HG02623 (cell line): ENCODE measurements at regions not wholly inside any gene's neighbourhood (a gene's known extent, or its start where the extent isn't known, plus 50 kb on each side); places are given as distances from the start of the nearest gene placed in this dataset.

Source experiments
- ATAC-seq: cut with Tn5 transposase; IDR thresholded peaks from one replicate; pipeline ENCODE4 v1.9.1; 2021; ENCODE audit warnings: moderate library complexity; ENCODE audit not compliant: unreplicated experiment

DNA sequence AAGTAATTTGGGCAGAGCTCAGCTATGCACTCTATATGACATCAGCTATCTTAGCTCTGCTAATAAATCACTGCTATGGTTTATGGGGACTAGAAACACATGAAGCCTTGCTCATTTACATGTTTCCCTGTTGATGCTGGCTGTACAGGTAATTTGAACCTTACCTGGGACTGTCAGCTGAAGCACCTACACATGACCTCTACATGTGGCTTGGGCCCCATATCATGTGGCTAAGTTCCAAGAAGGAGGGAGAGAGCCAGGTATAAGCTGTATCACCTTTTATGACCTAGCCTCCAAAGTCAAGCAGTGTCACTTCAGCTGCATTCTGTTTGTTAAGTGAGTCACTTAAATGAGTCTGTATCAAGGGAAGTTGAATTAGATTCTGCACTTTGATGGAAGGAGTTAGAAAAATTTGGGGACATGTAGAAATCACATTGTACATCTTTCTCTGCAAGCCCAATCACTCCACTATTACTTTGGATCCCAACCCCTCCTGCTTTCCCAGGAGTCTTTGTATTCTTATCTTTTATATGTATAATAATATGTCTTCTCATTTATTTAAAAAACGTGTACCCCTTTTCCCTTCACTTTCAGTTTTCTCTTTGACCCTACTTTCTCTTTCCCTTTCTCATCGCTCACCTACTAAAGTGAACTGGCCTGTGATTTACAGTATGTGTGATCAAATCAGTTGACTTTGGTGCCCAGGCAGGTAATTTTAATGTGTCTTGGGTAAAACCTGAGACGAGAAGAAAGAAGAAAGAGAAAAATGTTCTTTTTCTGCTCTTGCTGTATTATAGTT is 53.4 kb upstream of the PRKACB start:
- peak; percentile 71 for ATAC-seq

- ATAC-seq, result no peak
These were observed 54.2 kb upstream of the PRKACB start for GRCh38 chr1:84089867-84090266.

- no peak for ATAC-seq
These were observed 54.6 kb upstream of the PRKACB start for GRCh38 chr1:84089465-84089864.

GRCh38 chr1:84086616-84087015 is 57.5 kb upstream of the PRKACB start:
- ATAC-seq, result no peak

- ATAC-seq, result no peak
These were observed 57.9 kb upstream of the PRKACB start for GRCh38 chr1:84086189-84086588.

GRCh38 chr1:84083307-84083706 is 60.8 kb upstream of the PRKACB start:
- ATAC-seq, result no peak

- no peak for ATAC-seq
These were observed 65.2 kb upstream of the PRKACB start for GRCh38 chr1:84078842-84079202.

DNA sequence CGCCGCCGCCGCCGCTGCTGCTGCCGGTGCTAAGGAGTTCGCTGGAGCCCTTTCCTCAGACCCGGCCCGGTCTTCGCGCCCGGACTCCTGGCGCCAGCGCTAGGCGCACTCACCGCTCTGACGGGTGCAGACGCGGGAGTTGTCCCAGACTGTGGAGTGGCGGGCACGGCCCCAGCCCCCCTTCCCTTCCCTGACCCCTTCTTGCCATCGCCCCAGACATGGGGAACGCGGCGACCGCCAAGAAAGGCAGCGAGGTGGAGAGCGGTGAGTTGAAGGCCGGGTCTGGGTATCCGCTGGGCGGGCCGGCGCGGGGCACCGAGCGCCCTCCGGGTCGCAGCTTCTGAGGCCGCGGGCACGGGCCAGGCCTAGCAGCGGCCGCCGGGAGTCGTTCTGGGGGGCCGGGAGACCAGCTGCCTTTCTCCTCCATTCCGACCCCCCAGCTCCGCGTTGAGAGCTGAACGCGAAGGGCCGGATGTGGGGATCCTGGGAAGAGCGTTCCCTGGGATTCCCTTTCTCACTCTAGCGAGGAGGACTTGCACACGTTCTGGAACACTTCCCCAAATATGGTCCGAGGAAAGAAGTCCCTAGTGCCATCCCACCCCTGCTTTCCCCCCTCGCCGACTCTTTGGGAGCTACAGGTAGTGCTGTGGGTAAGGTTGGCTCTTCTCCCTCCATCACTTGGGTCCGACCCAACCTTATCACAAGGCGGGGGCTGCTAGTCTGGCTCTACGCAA is 65.8 kb upstream of the PRKACB start:
- ATAC-seq, result peak; percentile 34

DNA sequence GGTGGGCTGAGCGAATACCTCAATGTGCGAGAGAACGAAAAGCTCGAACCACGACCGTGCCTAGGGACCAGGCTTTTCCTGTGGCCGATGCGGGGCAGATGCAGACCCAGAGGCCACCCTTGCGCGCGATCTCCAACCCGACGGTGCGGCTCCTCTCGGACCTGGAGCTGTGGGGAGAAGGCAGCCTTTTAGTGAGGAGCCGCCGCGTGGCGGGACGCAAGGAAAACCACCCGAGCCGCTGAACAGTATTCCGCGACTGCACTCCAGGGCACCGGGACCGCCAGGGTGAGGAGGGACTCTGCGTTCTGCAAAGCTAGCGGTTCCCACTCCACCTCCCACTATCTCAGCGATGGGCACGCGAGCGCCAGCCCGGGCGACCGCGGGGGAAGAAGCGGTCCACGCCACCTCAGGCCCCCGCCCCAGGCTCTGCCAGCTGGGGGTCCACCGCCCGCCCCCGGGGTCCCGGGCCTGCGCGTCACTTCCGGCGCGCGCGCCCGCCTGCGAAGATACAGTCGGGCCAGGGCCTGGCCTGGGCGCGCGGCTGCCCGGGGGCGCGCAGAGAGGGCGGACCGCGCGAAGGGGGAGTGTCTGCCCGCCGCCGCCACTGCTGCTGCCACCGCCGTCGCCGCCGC is 66.5 kb upstream of the PRKACB start:
- ATAC-seq, result peak; percentile 93

DNA sequence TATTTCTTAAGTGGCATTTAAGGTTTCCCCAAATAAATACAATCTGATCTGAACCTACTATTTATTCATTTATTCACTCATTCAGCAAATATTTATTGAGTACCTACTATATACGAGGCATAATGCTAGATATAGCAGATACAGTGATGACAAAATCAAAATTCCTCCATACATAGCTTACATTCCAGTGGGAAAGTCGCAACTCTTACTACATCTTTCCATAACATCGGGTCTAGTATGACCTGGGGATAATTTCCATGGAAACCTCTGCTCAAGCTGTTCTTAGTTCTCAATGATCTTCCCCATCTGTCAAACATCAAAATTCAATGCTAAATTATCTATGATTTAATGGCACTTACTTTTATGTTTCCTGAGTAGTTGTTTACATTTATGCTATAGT is 70.8 kb upstream of the PRKACB start:
- ATAC-seq, result no peak

DNA sequence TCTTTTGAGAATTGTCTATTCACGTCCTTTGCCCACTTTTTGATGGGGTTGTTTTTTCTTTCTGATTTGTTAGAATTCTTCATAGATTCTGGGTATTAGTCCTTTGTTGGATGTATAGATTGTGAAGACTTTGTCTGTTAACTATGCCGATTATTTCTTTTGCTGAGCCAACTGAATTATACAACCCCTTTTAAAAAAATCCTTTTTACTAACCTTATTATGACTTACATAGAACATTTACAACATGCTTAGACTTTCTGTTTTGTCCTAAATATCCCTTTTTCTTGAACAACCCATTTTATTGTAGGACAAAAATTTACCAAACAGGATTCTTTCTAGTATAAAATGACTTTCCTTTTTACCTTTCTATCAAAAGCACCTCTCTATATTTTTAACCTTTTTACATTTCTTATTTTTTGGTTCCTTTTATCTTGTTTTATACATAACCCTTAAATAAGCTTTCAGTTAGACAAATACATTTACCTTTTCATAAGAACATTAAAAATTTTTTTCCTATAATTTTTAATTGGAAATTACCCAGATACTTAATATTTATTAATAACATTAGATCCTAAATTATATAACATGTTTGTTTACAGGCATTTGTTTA is 70.4 kb upstream of the TTLL7 start:
- ATAC-seq, result no peak

DNA sequence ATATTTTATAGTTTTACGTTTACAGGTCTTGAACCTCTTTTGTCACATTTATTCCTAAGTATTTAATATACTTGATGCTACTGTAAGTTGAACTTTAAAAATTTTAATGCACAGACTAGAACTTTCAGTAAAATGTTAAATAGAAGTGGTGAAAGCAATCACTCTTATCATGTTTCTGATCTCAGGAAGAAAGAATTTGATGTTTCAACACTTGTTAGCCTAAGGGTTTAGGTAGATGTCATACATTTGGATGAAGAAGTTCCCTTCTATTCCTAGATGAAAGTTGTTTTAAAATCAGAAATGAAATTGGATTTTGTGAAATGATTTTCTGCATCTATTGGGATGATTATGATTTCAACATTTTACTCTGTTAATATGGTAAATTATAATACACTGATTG is 63.6 kb upstream of the TTLL7 start:
- no peak for ATAC-seq

GRCh38 chr1:84061336-84061735 is 62.4 kb upstream of the TTLL7 start:
- no peak for ATAC-seq

DNA sequence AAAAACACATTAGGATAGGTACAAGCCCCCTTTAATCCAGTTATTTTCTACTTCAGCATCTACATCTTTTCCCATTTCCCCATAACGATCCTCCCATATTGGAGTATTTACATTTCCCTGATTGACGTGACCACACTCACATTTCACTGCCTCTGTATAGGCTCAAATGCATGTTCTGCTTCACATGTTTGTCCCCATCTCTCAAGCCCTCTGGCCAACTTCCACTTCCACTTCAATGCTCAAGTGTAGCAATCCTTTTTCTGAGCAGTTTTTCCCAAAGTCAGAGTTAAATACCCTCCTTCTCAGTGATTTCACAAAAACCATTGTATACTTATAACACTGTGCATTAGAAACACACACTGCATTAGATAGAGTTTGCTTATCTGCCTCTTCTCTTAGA is 61.8 kb upstream of the TTLL7 start:
- ATAC-seq, result no peak

DNA sequence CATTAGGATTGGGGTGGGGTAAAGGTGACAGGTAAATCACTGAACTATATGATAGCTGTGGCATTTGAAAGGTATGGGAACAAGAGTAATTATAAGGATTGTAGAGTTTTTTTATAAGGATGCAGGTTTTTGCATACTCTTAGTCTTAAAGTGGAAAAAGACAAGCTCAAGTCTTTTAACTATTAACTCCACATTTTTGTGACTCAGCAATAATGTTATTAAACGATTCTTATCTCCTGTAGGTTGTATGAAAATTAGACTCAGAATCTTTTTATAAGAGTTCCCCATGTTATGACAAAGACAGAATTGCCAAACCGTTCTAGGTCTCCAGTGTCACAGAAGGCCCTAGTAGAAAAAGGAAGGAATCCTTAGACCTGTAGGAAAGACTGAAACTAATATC is 49.9 kb upstream of the TTLL7 start:
- ATAC-seq, result no peak
